HT-29 (cell line): ENCODE measurements at regions not wholly inside any gene's neighbourhood (a gene's known extent, or its start where the extent isn't known, plus 50 kb on each side); places are given as distances from the start of the nearest gene placed in this dataset.

Experiments used
- DNase-seq: peaks from one replicate; pipeline ENCODE4 v3.0.0-alpha.2; 2015; ENCODE audit warnings: low spot score

DNA sequence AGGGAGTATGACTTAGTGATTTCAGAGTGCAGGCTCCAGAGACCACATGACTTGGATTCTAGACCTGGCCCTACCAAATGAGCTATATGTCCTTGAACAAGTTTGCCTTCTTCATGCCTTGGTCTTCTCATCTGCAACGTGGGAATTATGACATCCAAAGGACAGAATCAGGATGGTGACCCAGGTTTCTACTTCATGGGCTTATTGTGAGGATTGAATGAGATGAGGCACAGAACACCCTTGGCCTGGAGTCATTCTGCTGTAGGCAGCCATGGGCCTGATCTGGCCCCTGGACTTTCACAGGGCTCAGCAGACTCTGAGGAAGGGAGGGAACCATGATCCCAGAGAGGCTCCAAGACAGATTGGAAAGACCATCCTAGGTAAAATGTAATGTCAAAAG is 85.6 kb upstream of the HAAO start:
- no peak for DNase-seq

DNA sequence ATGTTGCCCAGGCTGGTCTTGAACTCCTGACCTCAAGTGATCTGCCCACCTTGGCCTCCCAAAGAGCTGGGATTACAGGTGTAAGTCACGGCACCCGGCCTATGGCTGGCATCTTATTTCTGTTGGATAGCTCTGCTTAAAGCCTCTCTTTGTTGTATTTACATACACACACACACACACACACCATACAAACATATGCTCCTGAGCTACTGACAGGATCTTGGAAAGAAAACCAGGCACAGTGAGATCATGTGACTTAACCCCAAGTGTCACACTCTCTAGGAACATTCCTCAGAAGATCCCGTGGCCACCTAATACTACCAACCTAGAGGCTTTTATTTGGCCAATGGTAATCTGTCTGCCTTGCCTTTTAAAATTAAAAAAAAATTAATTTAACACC is 85.1 kb upstream of the HAAO start:
- DNase-seq = no peak

DNA sequence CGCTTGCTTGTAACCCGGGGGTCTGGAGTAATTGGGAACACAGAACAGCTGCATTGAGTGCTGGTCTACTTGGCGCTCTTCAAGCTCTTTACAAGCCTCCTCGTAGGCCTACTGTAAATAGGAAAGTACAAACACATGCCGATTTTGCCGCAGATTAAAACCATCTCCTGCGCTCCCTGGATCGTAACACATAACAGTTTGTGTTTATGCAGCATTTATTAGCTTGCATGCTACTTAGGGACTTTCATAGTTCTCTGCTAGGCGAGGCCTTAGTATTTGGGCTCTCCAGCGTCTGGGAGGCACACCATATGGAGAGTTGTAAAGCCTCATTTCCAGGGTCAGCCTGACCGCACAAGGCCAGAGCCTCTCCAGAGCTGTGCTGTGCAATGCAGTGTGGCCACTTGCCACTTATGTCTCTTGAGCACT is 84.0 kb upstream of the HAAO start:
- no peak for DNase-seq

DNA sequence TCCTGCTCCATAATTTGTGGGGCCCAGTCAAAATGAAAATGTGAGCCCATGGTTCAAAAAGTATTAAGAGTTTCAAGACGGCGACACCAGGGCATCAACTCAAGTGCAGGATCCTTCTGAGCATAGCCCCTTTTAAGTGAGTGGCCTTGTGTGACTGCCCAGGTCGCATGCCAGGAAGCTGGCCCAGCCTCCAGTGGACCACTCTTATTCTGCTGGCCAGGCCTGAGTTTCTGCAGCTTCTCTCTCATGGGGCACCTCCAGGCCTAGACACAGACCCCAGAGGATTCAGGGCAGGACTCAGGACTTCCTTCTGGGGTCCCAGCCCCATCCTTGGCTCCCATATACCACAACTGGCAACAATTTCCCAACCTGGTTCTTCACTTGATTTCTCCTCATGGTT is 83.5 kb upstream of the HAAO start:
- no peak for DNase-seq

DNA sequence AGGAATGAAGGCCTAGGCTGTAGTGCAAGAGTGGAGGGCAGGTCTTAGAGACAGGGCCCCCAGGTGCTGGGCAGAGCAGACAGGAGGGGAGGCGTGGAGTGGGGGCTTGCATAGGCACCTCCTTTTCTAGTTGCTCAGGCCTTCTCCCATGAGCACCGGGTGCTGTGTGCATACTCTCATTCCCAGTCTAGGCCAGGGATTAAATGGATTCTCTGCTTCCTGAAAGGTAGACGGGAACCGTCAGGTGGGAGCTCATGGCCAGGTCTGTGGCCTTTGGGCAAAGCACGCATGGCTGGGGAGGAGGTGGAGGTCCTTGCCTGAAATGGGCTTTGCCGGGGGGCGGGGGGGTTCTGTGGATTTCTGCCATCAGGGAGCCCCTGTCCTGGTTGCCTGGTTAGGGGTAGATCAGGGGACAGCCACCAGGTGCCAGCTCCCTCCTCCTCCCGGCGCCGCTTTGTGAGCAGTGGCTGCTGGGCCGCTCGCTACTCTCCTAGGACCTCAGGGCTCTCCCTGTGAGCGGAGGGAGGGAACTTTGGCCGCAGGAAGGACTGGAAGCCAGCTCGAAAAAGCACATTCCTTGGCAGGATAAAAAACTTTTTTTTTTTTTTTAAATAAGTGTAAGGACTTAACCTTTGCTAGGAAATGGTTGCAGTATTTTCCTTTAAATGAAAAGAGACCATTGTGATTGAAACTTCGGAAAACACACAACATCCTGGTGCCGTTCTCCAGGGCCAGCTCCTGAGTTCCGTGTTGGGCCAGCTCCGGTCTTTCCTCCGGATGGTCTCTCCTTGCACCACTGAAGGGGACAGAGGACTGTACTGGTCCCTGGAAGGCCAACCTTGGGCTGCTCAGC is 82.8 kb upstream of the HAAO start:
- no peak for DNase-seq

DNA sequence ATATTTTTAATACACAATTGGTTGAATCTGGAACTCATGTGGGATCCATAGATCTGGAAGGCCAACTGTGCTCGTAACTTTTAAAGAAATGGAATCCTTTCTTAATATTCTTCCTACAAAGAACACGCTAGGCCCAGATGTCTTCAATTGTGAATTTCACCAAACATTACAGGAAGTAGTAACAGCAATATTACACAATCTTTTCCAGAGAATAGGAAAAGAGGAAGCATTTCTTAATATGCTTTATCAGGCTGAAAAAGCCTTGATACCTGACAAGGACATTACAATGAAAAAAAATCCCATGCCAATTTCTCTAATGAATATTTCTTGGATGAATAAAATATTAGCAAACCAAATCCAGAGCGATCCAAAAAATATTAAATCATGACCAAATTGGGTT is 80.3 kb upstream of the HAAO start:
- DNase-seq = no peak

DNA sequence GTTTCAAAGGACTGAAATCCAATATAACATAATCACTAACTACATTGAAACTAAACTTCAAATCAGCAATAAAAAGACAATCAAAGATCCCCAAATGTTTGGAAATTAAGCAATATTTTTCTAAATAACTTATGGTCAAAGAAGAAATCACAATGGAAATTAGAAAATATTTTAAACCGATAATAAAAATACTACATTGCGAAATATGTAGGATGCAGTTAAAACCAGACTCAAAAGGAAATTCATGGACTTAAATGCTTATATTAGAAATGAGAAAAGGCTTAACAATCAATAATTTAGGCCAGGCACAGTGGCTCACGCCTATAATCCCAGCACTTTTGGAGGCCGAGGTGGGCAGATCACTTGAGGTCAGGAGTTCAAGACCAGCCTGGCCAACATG is 79.0 kb upstream of the HAAO start:
- no peak for DNase-seq

DNA sequence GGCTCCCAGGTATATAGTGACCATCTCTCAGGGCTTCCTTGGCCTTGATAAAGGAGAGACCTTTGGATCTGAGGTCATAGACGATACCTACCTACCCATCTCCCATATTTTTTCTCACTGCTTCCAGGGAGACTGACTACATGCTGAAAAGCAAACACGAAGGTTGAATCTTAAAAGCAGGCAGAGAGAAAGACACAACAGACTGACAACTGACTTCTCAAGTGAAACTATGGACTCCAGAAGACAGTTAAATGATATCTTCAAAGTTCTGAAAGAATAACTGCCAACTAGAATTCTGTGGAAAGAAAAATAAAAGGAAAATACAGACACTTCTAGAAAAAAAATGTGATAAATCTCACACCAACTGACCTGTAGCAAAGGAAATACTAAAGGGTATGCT is 76.5 kb upstream of the HAAO start:
- no peak for DNase-seq

DNA sequence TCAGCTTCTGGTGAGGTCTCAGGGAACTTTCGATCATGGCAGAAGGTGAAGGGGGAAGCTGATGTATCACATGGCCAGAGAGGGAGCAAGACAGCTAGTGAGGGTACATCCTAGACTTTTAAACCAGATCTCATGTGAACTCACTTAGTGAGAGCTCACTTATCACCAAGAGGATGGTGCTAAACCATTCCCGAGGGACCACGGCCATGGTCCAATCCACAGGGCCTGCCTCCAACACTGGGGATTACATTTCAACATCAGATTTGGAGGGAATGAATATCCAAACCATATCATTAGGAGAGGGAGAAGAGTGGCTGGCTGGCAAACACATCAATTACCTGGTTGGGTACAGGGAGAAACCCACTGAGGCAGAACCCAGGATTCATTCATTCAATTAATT is 75.7 kb upstream of the HAAO start:
- no peak for DNase-seq

DNA sequence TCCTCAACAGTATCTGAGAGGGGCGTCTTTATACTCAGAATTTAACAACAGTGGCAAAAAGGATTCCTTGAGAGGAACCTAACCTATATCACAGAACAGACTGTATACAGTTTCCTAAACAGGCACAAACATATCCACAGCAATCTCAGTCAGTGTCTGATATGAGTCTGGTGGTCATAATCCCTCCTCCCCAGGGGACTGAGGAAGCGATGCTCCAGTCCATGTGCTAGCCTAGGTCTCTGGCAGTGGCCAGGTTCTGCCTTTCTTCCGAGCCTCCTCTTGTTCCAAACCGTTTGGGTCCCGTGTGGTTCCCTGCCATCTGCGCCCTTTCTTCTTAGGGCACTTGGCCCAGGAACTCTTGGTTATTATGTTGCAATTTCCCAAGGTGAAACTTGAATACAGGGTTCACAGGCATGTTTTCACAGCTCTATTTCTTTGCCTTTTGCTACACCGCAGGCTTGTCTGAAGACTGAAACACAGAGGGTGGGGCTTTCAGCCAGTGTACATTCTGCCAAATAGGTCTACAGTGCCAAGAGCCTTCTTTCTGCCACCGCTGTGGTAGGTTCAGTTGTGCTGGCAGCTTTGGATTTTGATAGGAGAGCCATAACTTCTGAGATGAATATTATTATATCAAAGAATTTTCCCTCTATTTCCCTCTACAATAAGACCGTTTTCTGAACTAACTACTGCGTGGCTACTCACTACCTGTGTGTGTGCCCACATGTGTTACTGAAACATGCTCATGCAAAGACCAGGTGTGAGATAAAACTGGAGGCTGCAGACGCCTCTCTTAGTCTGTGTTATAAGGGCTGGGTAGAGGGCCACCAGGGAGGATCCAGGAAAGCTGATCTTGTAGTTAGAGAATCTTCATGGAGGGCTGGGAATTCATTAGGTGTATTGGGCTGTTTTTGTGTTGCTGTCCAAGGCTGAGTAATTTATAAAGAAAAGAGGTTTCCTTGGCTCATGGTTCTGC is 75.0 kb upstream of the HAAO start:
- DNase-seq = no peak

DNA sequence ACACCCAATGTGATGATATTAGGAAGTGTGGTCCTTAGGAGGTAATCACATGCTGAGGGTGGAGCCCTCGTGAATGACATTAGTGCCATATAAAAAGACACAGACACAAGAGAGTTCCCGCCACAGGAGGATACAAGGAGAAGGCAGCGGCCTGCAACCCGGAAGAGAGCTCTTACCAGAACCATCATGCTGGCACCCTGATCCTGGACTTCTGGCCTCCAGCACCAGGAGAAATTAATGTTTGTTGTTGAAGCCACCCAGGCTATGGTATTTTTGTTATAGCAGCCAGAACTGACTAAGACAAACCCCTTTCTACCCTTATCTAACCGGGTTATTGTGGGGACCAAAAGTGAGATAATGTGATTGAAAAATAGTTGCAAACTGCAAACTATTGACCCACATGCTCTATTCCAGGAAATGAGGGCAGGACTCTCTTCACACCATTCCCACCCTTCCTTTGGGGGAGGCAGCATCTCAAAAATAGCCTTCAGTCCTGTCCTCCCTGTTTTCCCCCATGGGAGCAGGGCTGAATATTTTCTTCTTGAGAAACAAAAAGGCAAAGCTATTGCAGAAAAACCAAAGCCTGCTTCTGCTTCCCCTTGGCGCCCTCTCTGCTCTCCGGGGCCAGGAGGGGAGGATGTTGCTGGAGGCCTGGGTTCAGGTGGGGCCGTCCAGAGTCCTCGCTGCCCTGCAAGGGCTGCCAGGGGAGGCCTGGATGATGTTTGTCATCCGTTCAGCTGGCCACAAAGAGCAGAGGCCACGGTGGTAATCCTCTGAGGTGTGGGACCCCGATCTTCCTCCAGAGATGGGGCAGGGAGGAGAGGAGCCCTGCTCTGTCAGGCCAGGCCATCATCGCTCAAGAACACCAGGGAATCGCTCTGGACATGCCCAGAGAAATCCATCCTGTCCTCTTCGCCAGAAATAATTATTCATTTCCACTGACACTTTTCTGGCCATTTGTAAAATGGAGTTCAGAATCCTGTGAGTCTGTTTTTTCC is 73.8 kb upstream of the HAAO start:
- DNase-seq = no peak

DNA sequence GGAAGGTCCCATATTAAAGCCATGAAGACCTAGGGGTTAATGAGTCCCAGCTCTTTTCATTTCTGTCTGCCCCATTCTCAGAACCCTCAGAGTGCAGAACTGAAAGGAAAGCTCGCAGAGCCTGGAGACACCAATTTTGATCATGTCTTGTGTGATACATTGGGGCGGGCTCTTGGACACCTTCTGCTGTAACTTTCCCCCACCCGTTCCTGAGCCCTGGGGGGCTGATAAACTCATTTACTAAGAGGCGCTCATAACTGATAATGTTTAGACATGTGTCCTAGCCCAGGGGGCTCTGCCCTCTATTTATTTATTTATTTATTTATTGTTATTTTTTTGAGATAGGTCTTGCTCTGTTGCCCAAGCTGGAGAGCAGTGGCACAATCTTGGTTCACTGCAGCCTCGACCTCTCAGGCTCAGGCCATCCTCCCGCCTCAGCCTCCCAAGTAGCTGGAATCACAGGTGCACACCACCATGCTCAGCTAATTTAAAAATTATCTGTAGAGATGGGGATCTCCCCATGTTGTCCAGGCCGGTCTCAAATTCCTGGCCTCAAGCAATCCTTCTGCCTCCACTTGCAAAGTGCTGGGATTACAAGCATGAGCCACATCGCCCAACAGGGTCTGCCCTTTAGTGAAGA is 72.4 kb upstream of the HAAO start:
- DNase-seq = no peak

DNA sequence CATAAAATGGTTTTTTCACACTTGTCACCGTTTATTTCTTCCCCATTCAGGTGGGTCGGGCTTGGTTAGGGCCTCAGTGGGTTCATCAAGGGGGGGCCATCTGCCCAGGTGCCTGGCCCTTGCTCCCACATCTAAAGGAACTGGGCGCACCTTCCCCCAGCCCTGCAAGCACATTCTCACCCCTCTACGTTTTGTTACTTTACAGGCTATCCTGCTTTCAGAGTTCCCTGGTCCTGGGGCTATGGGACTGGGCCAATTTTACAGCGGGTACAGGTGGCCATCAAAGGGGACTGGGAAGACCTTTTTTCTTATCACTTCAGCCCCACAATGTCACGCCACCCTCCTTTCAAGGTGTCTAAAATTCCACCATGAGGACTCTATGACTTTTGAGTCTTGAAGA is 71.8 kb upstream of the HAAO start:
- DNase-seq = no peak

DNA sequence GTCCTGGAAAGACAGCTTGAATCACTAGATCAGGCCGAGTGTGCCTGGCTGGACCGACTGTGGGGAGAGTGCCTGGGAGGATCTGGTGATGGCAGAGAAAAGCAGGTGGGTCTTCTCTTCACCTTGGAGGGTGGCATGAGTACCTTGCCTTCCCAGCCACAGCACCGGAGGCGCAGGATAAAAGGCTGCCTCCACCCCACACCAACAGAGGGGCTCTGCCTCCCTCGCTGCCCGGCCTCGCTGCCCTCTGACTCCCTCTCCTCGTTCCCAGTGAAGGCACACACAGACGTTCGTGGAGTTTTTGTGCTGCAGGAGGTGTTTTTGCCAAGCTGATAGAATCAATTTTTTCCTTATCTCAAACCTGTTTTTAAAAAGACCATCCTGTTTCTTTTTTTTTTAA is 71.4 kb upstream of the HAAO start:
- DNase-seq = no peak

DNA sequence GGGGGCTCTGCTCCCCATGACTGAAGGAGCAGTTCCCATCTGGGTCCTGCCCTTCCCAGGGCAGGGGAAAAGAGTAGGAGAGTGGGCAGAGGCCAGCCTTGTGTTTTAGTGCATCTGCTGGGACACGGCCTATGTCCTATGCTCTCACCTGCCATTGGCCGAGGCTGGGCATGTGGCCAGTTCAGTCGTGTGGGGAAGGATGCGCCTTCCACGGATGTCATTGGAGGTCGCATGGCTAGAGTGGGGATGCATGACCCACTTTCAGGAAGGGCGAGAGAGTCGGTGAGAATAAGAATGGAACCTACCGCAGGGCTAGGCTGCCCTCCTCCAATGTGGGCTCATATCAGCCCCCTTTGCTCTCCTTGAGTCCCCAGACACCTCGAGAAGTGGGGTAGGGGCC is 70.9 kb upstream of the HAAO start:
- DNase-seq = no peak

DNA sequence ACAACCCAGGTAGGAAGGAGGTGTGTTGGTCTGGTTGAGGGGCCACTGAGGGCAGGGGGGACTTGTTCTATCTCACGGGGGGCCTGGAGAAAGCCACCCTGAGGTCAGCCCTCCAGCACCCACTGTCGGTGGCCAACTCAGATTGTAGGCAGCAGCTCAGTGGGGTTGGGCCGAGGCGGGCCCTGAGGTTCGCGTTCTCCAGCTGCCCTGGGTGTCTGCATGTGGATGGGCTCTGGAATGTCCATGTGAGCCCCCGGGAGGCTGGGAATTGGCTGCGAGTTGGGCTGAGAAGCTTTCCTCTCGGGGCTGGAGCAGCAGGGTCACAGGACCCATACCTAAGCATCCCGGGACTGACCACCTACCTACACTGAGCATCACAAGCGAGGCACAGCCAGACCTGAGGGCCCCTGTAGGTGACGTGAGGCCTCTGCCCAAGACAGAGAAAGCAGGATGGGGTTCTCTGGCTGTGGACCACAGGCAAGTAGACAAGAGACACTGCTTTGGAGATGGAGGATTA is 70.3 kb upstream of the HAAO start:
- no peak for DNase-seq

DNA sequence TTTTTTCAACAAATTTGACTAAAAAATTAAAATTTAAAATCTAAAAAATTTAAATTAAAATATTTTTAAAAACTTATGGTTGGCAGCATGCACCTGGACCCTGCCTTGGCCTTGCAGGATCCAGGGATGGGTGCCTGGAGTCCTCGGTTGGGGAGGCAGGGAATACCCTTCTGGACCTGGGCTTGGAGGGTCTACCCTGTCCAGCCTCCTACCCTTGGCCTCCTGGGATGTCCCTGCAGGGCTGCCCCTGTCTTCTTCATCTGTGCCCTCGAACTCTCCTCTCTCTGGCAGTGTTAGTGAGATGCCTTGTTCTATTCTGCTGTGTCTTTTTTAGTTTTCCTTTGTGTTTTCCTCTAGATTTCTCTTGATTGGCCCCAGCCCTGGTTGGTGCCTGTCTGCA is 68.9 kb upstream of the HAAO start:
- no peak for DNase-seq

DNA sequence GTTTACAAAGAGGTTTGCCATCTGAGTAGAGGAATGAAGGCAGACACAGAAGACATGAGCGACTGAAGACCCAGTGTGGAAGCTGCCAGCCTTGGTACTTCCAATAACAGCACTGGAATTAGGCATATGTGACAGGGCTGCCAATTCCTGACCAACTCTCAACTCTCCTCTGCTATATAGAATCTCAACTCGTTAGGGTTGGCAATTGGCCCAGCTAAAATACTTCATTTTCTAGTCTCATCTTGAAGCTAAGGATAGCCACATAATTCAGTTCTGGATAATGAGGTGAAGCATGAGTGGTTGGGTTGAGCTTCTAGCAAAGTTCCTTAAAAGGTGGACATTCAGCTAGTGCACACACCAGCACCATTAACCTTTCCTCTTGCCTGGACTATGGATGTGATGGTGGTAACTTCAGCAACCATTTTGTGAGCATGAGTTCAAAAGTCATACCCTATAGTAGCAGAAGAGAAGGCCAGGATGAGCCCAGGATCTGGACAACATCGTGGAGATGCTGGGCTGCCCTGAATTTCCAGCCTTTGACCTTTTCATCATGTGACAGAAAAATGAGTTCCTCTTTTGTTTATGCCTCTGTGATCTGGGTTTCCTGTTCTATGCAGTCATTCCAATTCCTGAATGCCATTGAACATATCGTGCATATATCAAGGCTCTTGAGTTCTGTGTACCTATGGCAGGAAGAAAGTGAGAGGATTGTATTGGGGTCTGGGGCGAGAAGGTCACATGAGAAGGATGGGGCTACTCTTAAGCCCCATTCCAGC is 68.1 kb upstream of the HAAO start:
- DNase-seq = no peak

DNA sequence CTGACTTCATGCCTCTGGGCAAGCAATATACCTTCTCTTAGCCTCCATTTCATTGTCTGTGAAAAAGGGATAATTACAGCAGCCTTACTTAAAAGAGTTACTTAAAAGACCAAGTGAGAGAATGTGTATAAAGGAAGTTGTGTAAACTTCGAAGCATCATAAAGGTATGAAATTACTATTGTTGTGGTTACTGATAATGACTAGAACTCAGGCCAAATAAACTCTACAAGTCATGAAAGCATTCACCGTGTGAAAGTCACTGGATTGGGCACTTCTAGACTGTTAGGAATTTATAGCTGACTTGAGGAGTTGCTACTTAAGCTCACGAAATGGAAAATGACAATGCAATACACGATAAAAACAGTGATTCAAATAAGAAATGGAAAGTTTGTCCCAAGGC is 67.4 kb upstream of the HAAO start:
- DNase-seq = no peak

DNA sequence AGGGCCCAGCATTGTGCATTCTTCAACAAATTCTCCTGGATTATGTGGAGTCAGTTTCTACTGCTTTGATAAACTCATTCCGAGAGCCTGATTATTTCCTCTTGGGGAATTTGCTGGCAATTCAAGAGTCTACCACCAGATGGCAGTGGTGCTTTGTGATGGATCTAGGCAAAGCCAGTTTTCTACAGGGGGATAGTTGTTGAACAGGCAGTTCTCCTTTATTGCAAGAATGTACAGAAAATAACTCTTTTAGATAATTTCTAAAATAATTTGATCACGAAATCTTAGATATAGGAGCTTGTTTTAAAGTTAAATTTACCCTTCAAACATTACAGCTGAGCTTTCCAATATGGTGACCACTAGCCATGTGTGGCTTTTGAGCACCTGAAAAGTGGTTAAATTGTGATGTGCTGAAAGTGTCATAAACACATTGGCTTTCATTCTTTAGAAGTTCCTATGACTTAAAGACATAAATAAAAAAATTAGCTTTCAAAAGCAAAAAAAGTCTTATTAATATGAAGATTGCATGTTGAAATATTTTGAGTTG is 66.7 kb upstream of the HAAO start:
- DNase-seq = peak; percentile 93
